ENCODE measurements at regions not wholly inside any gene's neighbourhood (a gene's known extent, or its start where the extent isn't known, plus 50 kb on each side); places are given as distances from the start of the nearest gene placed in this dataset.

DNA sequence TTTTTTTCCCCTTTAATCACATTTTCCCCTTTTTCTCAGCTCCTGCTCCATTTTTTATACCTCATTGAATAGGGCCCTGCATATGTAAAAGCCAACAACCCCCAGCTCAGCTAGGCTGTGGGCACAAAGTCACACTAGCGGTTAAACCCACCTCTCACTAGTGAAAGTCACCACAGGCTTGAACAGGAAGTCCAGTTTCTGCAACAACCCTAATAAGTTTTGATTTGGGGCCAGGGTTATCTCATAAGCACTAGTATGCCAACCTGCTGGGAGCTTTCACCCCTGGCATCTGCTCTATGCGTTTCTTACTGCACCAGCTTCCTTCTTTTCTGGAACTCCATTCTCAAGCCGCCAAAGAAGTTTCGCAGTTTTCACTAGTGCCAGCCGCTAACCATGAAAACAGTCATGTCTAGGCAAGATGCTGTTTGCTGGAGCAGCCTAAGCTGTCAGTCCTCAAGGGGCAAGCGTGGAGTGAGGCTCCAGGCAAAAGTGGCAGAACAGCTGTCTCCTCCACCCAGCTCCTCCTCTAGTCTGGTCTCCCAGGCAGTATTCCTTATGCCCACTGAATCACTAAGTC lies 197.0 kb upstream of the MEIS1 start:
- no peaks in the 10 kb centered on the region for H3K9me2 ChIP-seq (replicated peaks; ENCODE audit: insufficient read depth, low read length)
- H3K4me2 ChIP-seq (ENCODE audit: low read depth, low read length, poor library complexity, severe bottlenecking): no peak overlapping the region
- no peaks in the 10 kb centered on the region for H3F3A ChIP-seq (ENCODE audit: insufficient read depth)
- no peak overlapping the region for H3K9ac ChIP-seq (ENCODE audit: low read length)
- H3K4me3 ChIP-seq (ENCODE audit: insufficient read depth, low read length, poor library complexity, severe bottlenecking): no peak overlapping the region
- no peaks in the 10 kb centered on the region for H3K79me2 ChIP-seq (ENCODE audit: insufficient read depth, low read length)
- H3K36me3 ChIP-seq (ENCODE audit: low read length): no peaks in the 10 kb centered on the region
- TF ChIP-seq EZH2phosphoT487 (conservative IDR thresholded peaks at IDR 0.05; ENCODE audit: low read length) (no peak), CTCF (IDR thresholded peaks at IDR 0.05; ENCODE audit: insufficient read depth, low read length, poor library complexity, severe bottlenecking) (no peak)
- no peaks in the 10 kb centered on the region for H3K9me3 ChIP-seq (ENCODE audit: insufficient read depth, low read length)
- H4K20me1 ChIP-seq (ENCODE audit: low read depth, low read length): no peaks in the 10 kb centered on the region
- no peak overlapping the region for H3K27ac ChIP-seq (ENCODE audit: low read depth, low read length)
- no peaks in the 10 kb centered on the region for H3K27me3 ChIP-seq (ENCODE audit: low read length)
- H2AFZ ChIP-seq (ENCODE audit: low read depth, low read length, severe bottlenecking): no peak overlapping the region

GRCh38 chr2:66236816-66237802 lies 197.8 kb upstream of the MEIS1 start:
- TF ChIP-seq CTCF (IDR thresholded peaks at IDR 0.05; ENCODE audit: insufficient read depth, low read length, poor library complexity, severe bottlenecking) (no peak), EZH2phosphoT487 (conservative IDR thresholded peaks at IDR 0.05; ENCODE audit: low read length) (no peak)
- no peak overlapping the region for H3K4me3 ChIP-seq (ENCODE audit: insufficient read depth, low read length, poor library complexity, severe bottlenecking)
- no peak overlapping the region for H3K9ac ChIP-seq (ENCODE audit: low read length)
- no peak overlapping the region for H2AFZ ChIP-seq (ENCODE audit: low read depth, low read length, severe bottlenecking)
- H3K79me2 ChIP-seq (ENCODE audit: insufficient read depth, low read length): no peaks in the 10 kb centered on the region
- H3K27me3 ChIP-seq (ENCODE audit: low read length): no peaks in the 10 kb centered on the region
- H3K4me2 ChIP-seq (ENCODE audit: low read depth, low read length, poor library complexity, severe bottlenecking): no peak overlapping the region
- no peaks in the 10 kb centered on the region for H3K9me3 ChIP-seq (ENCODE audit: insufficient read depth, low read length)
- no peaks in the 10 kb centered on the region for H3F3A ChIP-seq (ENCODE audit: insufficient read depth)
- no peak overlapping the region for H3K27ac ChIP-seq (ENCODE audit: low read depth, low read length)
- no peaks in the 10 kb centered on the region for H3K9me2 ChIP-seq (replicated peaks; ENCODE audit: insufficient read depth, low read length)
- H4K20me1 ChIP-seq (ENCODE audit: low read depth, low read length): no peaks in the 10 kb centered on the region
- H3K36me3 ChIP-seq (ENCODE audit: low read length): no peaks in the 10 kb centered on the region

DNA sequence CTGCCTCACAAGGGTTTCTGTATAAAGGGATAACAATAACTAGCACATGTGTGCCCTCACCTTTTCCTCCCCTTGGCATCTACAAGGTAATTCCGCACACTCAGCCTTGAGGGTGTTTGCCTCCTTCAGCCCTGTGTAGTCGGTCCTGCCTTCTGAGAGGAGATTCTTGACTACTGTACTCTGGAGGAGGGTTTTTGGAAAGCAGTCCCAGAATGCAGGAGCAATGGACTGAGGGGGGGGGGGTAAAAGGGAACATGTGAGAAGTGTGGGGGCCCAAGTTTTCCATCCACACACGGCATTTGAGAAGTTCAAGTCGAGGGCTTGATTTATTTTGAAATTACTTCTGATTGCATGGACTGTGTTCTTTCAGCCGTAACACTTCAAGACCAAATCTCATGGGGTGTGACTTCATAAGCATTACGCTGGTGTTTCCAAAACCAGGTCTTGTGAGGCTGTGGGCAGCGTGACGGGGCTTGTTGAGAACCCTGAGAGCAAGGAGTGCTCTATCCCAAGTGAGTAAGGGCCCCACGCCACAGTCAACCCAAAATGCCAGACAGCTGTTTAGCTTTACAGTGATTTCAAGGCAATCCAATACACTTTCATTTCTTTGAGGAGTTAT lies 198.7 kb upstream of the MEIS1 start:
- no peaks in the 10 kb centered on the region for H3F3A ChIP-seq (ENCODE audit: insufficient read depth)
- no peaks in the 10 kb centered on the region for H3K79me2 ChIP-seq (ENCODE audit: insufficient read depth, low read length)
- no peaks in the 10 kb centered on the region for H3K9me2 ChIP-seq (replicated peaks; ENCODE audit: insufficient read depth, low read length)
- no peak overlapping the region for H3K27ac ChIP-seq (ENCODE audit: low read depth, low read length)
- no peaks in the 10 kb centered on the region for H3K36me3 ChIP-seq (ENCODE audit: low read length)
- no peak overlapping the region for H3K4me3 ChIP-seq (ENCODE audit: insufficient read depth, low read length, poor library complexity, severe bottlenecking)
- H2AFZ ChIP-seq (ENCODE audit: low read depth, low read length, severe bottlenecking): no peak overlapping the region
- H3K27me3 ChIP-seq (ENCODE audit: low read length): no peaks in the 10 kb centered on the region
- no peaks in the 10 kb centered on the region for H3K9me3 ChIP-seq (ENCODE audit: insufficient read depth, low read length)
- TF ChIP-seq EZH2phosphoT487 (conservative IDR thresholded peaks at IDR 0.05; ENCODE audit: low read length) (no peak), CTCF (IDR thresholded peaks at IDR 0.05; ENCODE audit: insufficient read depth, low read length, poor library complexity, severe bottlenecking) (no peak)
- no peaks in the 10 kb centered on the region for H4K20me1 ChIP-seq (ENCODE audit: low read depth, low read length)
- H3K4me2 ChIP-seq (ENCODE audit: low read depth, low read length, poor library complexity, severe bottlenecking): no peak overlapping the region
- no peak overlapping the region for H3K9ac ChIP-seq (ENCODE audit: low read length)
